Breast epithelium (tissue), 3 donors: ENCODE measurements at regions not wholly inside any gene's neighbourhood (a gene's known extent, or its start where the extent isn't known, plus 50 kb on each side); places are given as distances from the start of the nearest gene placed in this dataset.

ENCODE experiments used
- POLR2A ChIP-seq: fragments of 450-650 bp; IDR thresholded peaks from one replicate; pipeline ENCODE4 v1.6.1; 2016; ENCODE audit warnings: antibody characterized with exemption, mild to moderate bottlenecking, moderate library complexity
- POLR2AphosphoS5 ChIP-seq, 3 donors: sonication (generic); formaldehyde crosslinking; IDR thresholded peaks; one replicate each; pipeline ENCODE4 v1.6.1; 2017; ENCODE audit warnings: antibody characterized with exemption in 3 of 3
- TF ChIP-seq, protein P1 (sequence below), 3 donors: fragments of 450-650 bp; IDR thresholded peaks; one replicate each; pipeline ENCODE4 v1.5.1; 2016 to 2017; ENCODE audit warnings: antibody characterized with exemption in 3 of 3, mild to moderate bottlenecking in 3 of 3, moderate library complexity in 3 of 3

DNA sequence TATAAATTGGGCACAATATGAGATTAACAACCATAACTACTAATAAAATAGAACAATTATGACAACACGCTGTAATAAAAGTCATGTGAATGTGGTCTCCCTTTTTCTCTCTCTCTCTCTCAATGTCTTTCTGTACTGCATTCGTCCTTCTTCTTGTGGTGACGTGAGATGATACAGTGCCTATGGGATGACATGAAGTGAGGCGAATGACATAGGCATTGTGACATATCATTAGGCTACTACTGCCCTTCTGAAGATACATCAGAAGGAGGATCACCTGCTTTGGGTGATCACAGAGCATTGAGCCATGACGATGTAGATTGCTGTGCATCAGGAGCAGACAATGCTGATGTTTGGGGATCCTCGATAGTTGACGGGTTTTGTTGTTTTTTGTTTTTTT lies 171.6 kb downstream of the HERPUD2 start:
- TF ChIP-seq POLR2AphosphoS5 (IDR thresholded peaks at IDR 0.05) (no peak), POLR2A (no peak)
- TF ChIP-seq, protein P1, sequence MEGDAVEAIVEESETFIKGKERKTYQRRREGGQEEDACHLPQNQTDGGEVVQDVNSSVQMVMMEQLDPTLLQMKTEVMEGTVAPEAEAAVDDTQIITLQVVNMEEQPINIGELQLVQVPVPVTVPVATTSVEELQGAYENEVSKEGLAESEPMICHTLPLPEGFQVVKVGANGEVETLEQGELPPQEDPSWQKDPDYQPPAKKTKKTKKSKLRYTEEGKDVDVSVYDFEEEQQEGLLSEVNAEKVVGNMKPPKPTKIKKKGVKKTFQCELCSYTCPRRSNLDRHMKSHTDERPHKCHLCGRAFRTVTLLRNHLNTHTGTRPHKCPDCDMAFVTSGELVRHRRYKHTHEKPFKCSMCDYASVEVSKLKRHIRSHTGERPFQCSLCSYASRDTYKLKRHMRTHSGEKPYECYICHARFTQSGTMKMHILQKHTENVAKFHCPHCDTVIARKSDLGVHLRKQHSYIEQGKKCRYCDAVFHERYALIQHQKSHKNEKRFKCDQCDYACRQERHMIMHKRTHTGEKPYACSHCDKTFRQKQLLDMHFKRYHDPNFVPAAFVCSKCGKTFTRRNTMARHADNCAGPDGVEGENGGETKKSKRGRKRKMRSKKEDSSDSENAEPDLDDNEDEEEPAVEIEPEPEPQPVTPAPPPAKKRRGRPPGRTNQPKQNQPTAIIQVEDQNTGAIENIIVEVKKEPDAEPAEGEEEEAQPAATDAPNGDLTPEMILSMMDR (IDR thresholded peaks at IDR 0.05), result no peak
